HAP-1 (cell line): ENCODE measurements at regions not wholly inside any gene's neighbourhood (a gene's known extent, or its start where the extent isn't known, plus 50 kb on each side); places are given as distances from the start of the nearest gene placed in this dataset.

Source experiments
- DNase-seq, 2 experiments: peaks; one replicate each; pipeline ENCODE4 v3.0.0-alpha.2; 2016 to 2020; ENCODE audit warnings: low spot score in 2 of 2
- H3K27me3 ChIP-seq: fragments of 250-450 bp; sonication (Bioruptor Pico); 2 replicates; pipeline ENCODE4 v1.5.1; 2020; ENCODE audit warnings: low read depth, mild to moderate bottlenecking, moderate library complexity
- H3K36me3 ChIP-seq: fragments of 250-450 bp; sonication (Bioruptor Pico); replicated peaks from 2 replicates; pipeline ENCODE4 v1.5.1; 2020; ENCODE audit warnings: mild to moderate bottlenecking
- H3K4me1 ChIP-seq: fragments of 250-450 bp; sonication (Bioruptor Pico); 2 replicates; pipeline ENCODE4 v1.5.1; 2020; ENCODE audit warnings: mild to moderate bottlenecking
- H3K4me3 ChIP-seq: fragments of 250-450 bp; sonication (Bioruptor Pico); 2 replicates; pipeline ENCODE4 v1.5.1; 2020; ENCODE audit warnings: mild to moderate bottlenecking, moderate library complexity
- H3K9me3 ChIP-seq: fragments of 250-450 bp; sonication (Bioruptor Pico); 2 replicates; pipeline ENCODE4 v1.5.1; 2020; ENCODE audit warnings: mild to moderate bottlenecking, moderate library complexity
- in situ Hi-C: fragments of 300-500 bp; cut with MboI; formaldehyde crosslinking; loops from 3 replicates; pipeline ENCODE4 v1.14.3; 2020; ENCODE audit warnings: low sequenced_read_pairs, inconsistent platforms, mixed read lengths

- DNase-seq: no peak
- in situ Hi-C loops: no loop called here
- no peaks in the 10 kb centered on the region for H3K4me1 ChIP-seq
These were observed 132.8 kb upstream of the MAP9 start for GRCh38 chr4:155509555-155509954.

GRCh38 chr4:155506745-155507144, 130.0 kb upstream of the MAP9 start:
- no peaks in the 10 kb centered on the region for H3K4me1 ChIP-seq
- no peak for DNase-seq
- H3K4me3 ChIP-seq: no peak overlapping the region
- H3K9me3 ChIP-seq: no peaks in the 10 kb centered on the region
- H3K27me3 ChIP-seq: no peaks in the 10 kb centered on the region
- in situ Hi-C loops: no loop called here
- no peaks in the 10 kb centered on the region for H3K36me3 ChIP-seq

More at GRCh38 chr4:155509555-155509954, 132.8 kb upstream of the MAP9 start:
- H3K4me3 ChIP-seq: no peak overlapping the region
- no peaks in the 10 kb centered on the region for H3K27me3 ChIP-seq
- H3K9me3 ChIP-seq: no peaks in the 10 kb centered on the region
- H3K36me3 ChIP-seq: no peaks in the 10 kb centered on the region

- in situ Hi-C loops: no loop called here
These were observed 128.6 kb upstream of the MAP9 start for GRCh38 chr4:155505321-155505720.

GRCh38 chr4:155497306-155497705, 120.5 kb upstream of the MAP9 start:
- Histone ChIP-seq H3K4me3 (no peak overlapping the region), H3K27me3 (no peaks in the 10 kb centered on the region; the same call in none of the 2 replicates), H3K36me3 (no peaks in the 10 kb centered on the region), H3K9me3 (no peaks in the 10 kb centered on the region), H3K4me1 (no peaks in the 10 kb centered on the region)
- in situ Hi-C loops: no loop called here
- DNase-seq: no peak

More at GRCh38 chr4:155505321-155505720, 128.6 kb upstream of the MAP9 start:
- Histone ChIP-seq H3K4me1 (no peaks in the 10 kb centered on the region), H3K27me3 (no peaks in the 10 kb centered on the region), H3K9me3 (no peaks in the 10 kb centered on the region), H3K36me3 (no peaks in the 10 kb centered on the region), H3K4me3 (no peak overlapping the region)
- DNase-seq: no peak

- H3K9me3 ChIP-seq: no peaks in the 10 kb centered on the region
- no peaks in the 10 kb centered on the region for H3K36me3 ChIP-seq
- H3K4me1 ChIP-seq: no peaks in the 10 kb centered on the region
- in situ Hi-C loops: no loop called here
- H3K4me3 ChIP-seq: no peak overlapping the region
- no peaks in the 10 kb centered on the region; the same call in none of the 2 replicates for H3K27me3 ChIP-seq
- DNase-seq: no peak
These were observed 119.5 kb upstream of the MAP9 start for GRCh38 chr4:155496294-155496626.

- no peak overlapping the region for H3K4me3 ChIP-seq
- DNase-seq: no peak
- no peaks in the 10 kb centered on the region for H3K9me3 ChIP-seq
- no peaks in the 10 kb centered on the region; the same call in none of the 2 replicates for H3K27me3 ChIP-seq
- in situ Hi-C loops: no loop called here
- H3K4me1 ChIP-seq: no peaks in the 10 kb centered on the region
- no peaks in the 10 kb centered on the region for H3K36me3 ChIP-seq
These were observed 119.0 kb upstream of the MAP9 start for GRCh38 chr4:155495572-155496293.

- in situ Hi-C loops: no loop called here
- Histone ChIP-seq H3K4me3 (no peak overlapping the region), H3K4me1 (no peaks in the 10 kb centered on the region), H3K9me3 (no peaks in the 10 kb centered on the region), H3K27me3 (no peaks in the 10 kb centered on the region; the same call in none of the 2 replicates), H3K36me3 (no peaks in the 10 kb centered on the region)
- no peak for DNase-seq
These were observed 117.4 kb upstream of the MAP9 start for GRCh38 chr4:155494037-155494718.

GRCh38 chr4:155491336-155492120, 114.8 kb upstream of the MAP9 start:
- Histone ChIP-seq H3K9me3 (no peaks in the 10 kb centered on the region), H3K27me3 (no peaks in the 10 kb centered on the region; the same call in none of the 2 replicates), H3K36me3 (no peaks in the 10 kb centered on the region), H3K4me1 (no peaks in the 10 kb centered on the region), H3K4me3 (no peak overlapping the region)
- DNase-seq: no peak
- in situ Hi-C loops: no loop called here

GRCh38 chr4:155489271-155489670, 112.5 kb upstream of the MAP9 start:
- no peaks in the 10 kb centered on the region for H3K9me3 ChIP-seq
- H3K27me3 ChIP-seq: no peaks in the 10 kb centered on the region; the same call in 1 of the 2 replicates
- H3K4me1 ChIP-seq: no peaks in the 10 kb centered on the region
- H3K36me3 ChIP-seq: no peaks in the 10 kb centered on the region
- no peak for DNase-seq
- H3K4me3 ChIP-seq: no peak overlapping the region
- in situ Hi-C loops: no loop called here

GRCh38 chr4:155488691-155489090, 111.9 kb upstream of the MAP9 start:
- Histone ChIP-seq H3K9me3 (no peaks in the 10 kb centered on the region), H3K27me3 (no peaks in the 10 kb centered on the region), H3K4me3 (no peak overlapping the region), H3K4me1 (no peaks in the 10 kb centered on the region), H3K36me3 (no peaks in the 10 kb centered on the region)
- in situ Hi-C loops: no loop called here
- no peak for DNase-seq

GRCh38 chr4:155487210-155487609, 110.4 kb upstream of the MAP9 start:
- H3K4me3 ChIP-seq: no peak overlapping the region
- no peaks in the 10 kb centered on the region for H3K4me1 ChIP-seq
- no peaks in the 10 kb centered on the region for H3K27me3 ChIP-seq
- no peaks in the 10 kb centered on the region for H3K9me3 ChIP-seq
- no peak for DNase-seq
- in situ Hi-C loops: no loop called here
- no peaks in the 10 kb centered on the region for H3K36me3 ChIP-seq

- Histone ChIP-seq H3K4me1 (no peaks in the 10 kb centered on the region), H3K36me3 (no peaks in the 10 kb centered on the region), H3K27me3 (peaks cover 3% of the 10 kb centered on the region; the same call in 1 of the 2 replicates), H3K4me3 (no peak overlapping the region), H3K9me3 (no peaks in the 10 kb centered on the region)
- no peak for DNase-seq
- in situ Hi-C loops: no loop called here
These were observed 104.4 kb upstream of the MAP9 start for GRCh38 chr4:155481150-155481549.

- Histone ChIP-seq H3K9me3 (no peaks in the 10 kb centered on the region), H3K4me3 (no peak overlapping the region), H3K4me1 (no peaks in the 10 kb centered on the region), H3K36me3 (no peaks in the 10 kb centered on the region), H3K27me3 (peaks cover 3% of the 10 kb centered on the region; the same call in 1 of the 2 replicates)
- DNase-seq: no peak
- in situ Hi-C loops: no loop called here
These were observed 103.1 kb upstream of the MAP9 start for GRCh38 chr4:155479835-155480234.
